ENCODE measurements at regions not wholly inside any gene's neighbourhood (a gene's known extent, or its start where the extent isn't known, plus 50 kb on each side); places are given as distances from the start of the nearest gene placed in this dataset.

- H3K9me3 ChIP-seq (ENCODE audit: control insufficient read depth, insufficient read depth, low read length), result peaks cover 4% of the 10 kb centered on the region
- no peak overlapping the region for H3K27ac ChIP-seq (ENCODE audit: low read depth, low read length)
- H4K20me1 ChIP-seq (ENCODE audit: control insufficient read depth, insufficient read depth, low read depth, low read length), result no peaks in the 10 kb centered on the region
- peaks cover 5% of the 10 kb centered on the region; the same call in 1 of the 2 replicates for H3K27me3 ChIP-seq (ENCODE audit: control insufficient read depth, low read length)
- H3K36me3 ChIP-seq (ENCODE audit: control insufficient read depth, low read length), result no peaks in the 10 kb centered on the region
- no peaks in the 10 kb centered on the region for H3K79me2 ChIP-seq (ENCODE audit: control insufficient read depth, low read length)
- H3K9me2 ChIP-seq (replicated peaks; ENCODE audit: control insufficient read depth, low read length), result no peaks in the 10 kb centered on the region
- H3K4me3 ChIP-seq (ENCODE audit: low read length), result no peak overlapping the region
- no peak for TF ChIP-seq EZH2phosphoT487 (IDR thresholded peaks at IDR 0.05; ENCODE audit: borderline replicate concordance, low read length)
- TF ChIP-seq CTCF (IDR thresholded peaks at IDR 0.05; ENCODE audit: low read depth, low read length, poor library complexity, severe bottlenecking), result no peak
- H3F3A ChIP-seq (ENCODE audit: control insufficient read depth, insufficient read depth), result no peaks in the 10 kb centered on the region
- no peaks in the 10 kb centered on the region for H3K4me1 ChIP-seq (ENCODE audit: control insufficient read depth, low read length)
- no peak overlapping the region for H3K4me2 ChIP-seq (ENCODE audit: low read length)
These were observed 294.7 kb downstream of the ZSWIM6 start for GRCh38 chr5:61626639-61627282.

DNA sequence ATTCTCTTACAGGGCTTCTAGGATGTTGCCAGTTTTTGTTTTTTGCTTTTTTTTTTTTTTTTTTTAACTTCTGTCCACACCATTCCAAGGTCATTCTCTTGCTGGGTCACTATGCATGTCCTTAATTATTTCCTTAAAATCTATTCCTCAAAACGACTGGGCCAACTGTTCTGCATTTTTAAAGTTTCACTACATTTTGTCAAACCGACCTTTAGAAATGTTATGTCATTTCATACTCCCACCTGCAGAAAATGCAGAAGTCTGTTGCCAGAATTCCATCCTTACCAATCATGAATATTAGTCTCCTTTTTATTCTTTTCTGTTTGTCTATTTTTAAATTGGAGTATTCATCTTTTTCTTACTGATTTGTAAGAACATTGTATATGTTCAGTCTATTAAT lies 295.5 kb downstream of the ZSWIM6 start:
- Histone ChIP-seq H3K4me2 (ENCODE audit: low read length) (no peak overlapping the region), H3K79me2 (ENCODE audit: control insufficient read depth, low read length) (no peaks in the 10 kb centered on the region), H3K4me3 (ENCODE audit: low read length) (no peak overlapping the region), H3F3A (ENCODE audit: control insufficient read depth, insufficient read depth) (no peaks in the 10 kb centered on the region), H3K4me1 (ENCODE audit: control insufficient read depth, low read length) (no peaks in the 10 kb centered on the region), H3K9me3 (ENCODE audit: control insufficient read depth, insufficient read depth, low read length) (peaks cover 4% of the 10 kb centered on the region), H3K27ac (ENCODE audit: low read depth, low read length) (no peak overlapping the region), H3K36me3 (ENCODE audit: control insufficient read depth, low read length) (no peaks in the 10 kb centered on the region), H3K9me2 (replicated peaks; ENCODE audit: control insufficient read depth, low read length) (no peaks in the 10 kb centered on the region), H3K27me3 (ENCODE audit: control insufficient read depth, low read length) (peaks cover 5% of the 10 kb centered on the region; the same call in 1 of the 2 replicates), H4K20me1 (ENCODE audit: control insufficient read depth, insufficient read depth, low read depth, low read length) (no peaks in the 10 kb centered on the region)
- no peak for TF ChIP-seq CTCF (IDR thresholded peaks at IDR 0.05; ENCODE audit: low read depth, low read length, poor library complexity, severe bottlenecking)
- TF ChIP-seq EZH2phosphoT487 (IDR thresholded peaks at IDR 0.05; ENCODE audit: borderline replicate concordance, low read length), result no peak

GRCh38 chr5:61630908-61631307 lies 298.9 kb downstream of the ZSWIM6 start:
- H3K4me3 ChIP-seq (ENCODE audit: low read length), result no peak overlapping the region
- H3F3A ChIP-seq (ENCODE audit: control insufficient read depth, insufficient read depth), result no peaks in the 10 kb centered on the region
- H3K4me2 ChIP-seq (ENCODE audit: low read length), result no peak overlapping the region
- H3K79me2 ChIP-seq (ENCODE audit: control insufficient read depth, low read length), result no peaks in the 10 kb centered on the region
- no peaks in the 10 kb centered on the region for H3K36me3 ChIP-seq (ENCODE audit: control insufficient read depth, low read length)
- no peak overlapping the region for H3K27ac ChIP-seq (ENCODE audit: low read depth, low read length)
- H3K9me3 ChIP-seq (ENCODE audit: control insufficient read depth, insufficient read depth, low read length), result peaks cover 1% of the 10 kb centered on the region
- H3K4me1 ChIP-seq (ENCODE audit: control insufficient read depth, low read length), result no peaks in the 10 kb centered on the region
- no peak for TF ChIP-seq EZH2phosphoT487 (IDR thresholded peaks at IDR 0.05; ENCODE audit: borderline replicate concordance, low read length)
- no peak for TF ChIP-seq CTCF (IDR thresholded peaks at IDR 0.05; ENCODE audit: low read depth, low read length, poor library complexity, severe bottlenecking)
- H4K20me1 ChIP-seq (ENCODE audit: control insufficient read depth, insufficient read depth, low read depth, low read length), result no peaks in the 10 kb centered on the region
- no peaks in the 10 kb centered on the region for H3K9me2 ChIP-seq (replicated peaks; ENCODE audit: control insufficient read depth, low read length)
- peaks cover 5% of the 10 kb centered on the region; the same call in 1 of the 2 replicates for H3K27me3 ChIP-seq (ENCODE audit: control insufficient read depth, low read length)

Measured in DOHH2 (cell line).